CD4-positive, alpha-beta T cell (primary cell): ENCODE measurements at regions not wholly inside any gene's neighbourhood (a gene's known extent, or its start where the extent isn't known, plus 50 kb on each side); places are given as distances from the start of the nearest gene placed in this dataset.

Source experiments
- ATAC-seq: fragments of 200-7000 bp; cut with Tn5 transposase; one replicate; pipeline ENCODE4 v1.10.0; 2022; ENCODE audit warnings: mild to moderate bottlenecking; ENCODE audit not compliant: poor library complexity
- CTCF ChIA-PET: fragments of 350-600 bp; sonication (Branson Sonifier 250); formaldehyde crosslinking; loops from one replicate; lab custom pipeline; 2021; ENCODE audit warnings: antibody characterized with exemption, inconsistent platforms; lab: Charles Lee
- POLR2A ChIA-PET: fragments of 350-600 bp; sonication (Branson Sonifier 250); formaldehyde crosslinking; loops from one replicate; lab custom pipeline; 2021; ENCODE audit warnings: antibody characterized with exemption, inconsistent platforms; lab: Charles Lee
- DNase-seq, 14 experiments: peaks; one replicate each; pipeline ENCODE4 v3.0.0-alpha.2; 2013 to 2020; ENCODE audit warnings: mixed read lengths in 2 of 14
- H3K27ac ChIP-seq, 2 donors: one replicate each; pipeline versions ENCODE4 v1.5.1 to v1.7.0; 2013; ENCODE audit warnings: low read length in 2 of 2, low read depth in 1 of 2, mild to moderate bottlenecking in 1 of 2
- H3K27me3 ChIP-seq, 2 experiments: 1 replicate in 1 of 2; 2 replicates in 1 of 2; pipeline versions ENCODE4 v1.6.1 to v1.7.0; 2013; ENCODE audit warnings: low read length in 2 of 2, control low read depth in 1 of 2, mild to moderate bottlenecking in 1 of 2, moderate library complexity in 1 of 2; ENCODE audit not compliant: insufficient read depth in 2 of 2, control insufficient read depth in 1 of 2
- H3K36me3 ChIP-seq: one replicate; pipeline ENCODE4 v1.6.1; 2013; ENCODE audit warnings: low read length, control low read depth; ENCODE audit not compliant: insufficient read depth
- H3K4me1 ChIP-seq: one replicate; pipeline ENCODE4 v1.6.1; 2013; ENCODE audit warnings: low read length, control low read depth; ENCODE audit not compliant: insufficient read depth
- H3K4me3 ChIP-seq: one replicate; pipeline ENCODE4 v1.5.1; 2013; ENCODE audit warnings: mild to moderate bottlenecking, low read length, moderate library complexity
- H3K9me3 ChIP-seq, 2 experiments: 1 replicate in 1 of 2; 2 replicates in 1 of 2; pipeline versions ENCODE4 v1.6.1 to v1.7.0; 2013; ENCODE audit warnings: low read length in 2 of 2, mild to moderate bottlenecking in 2 of 2, control low read depth in 1 of 2, moderate library complexity in 1 of 2; ENCODE audit not compliant: control insufficient read depth in 1 of 2, insufficient read depth in 1 of 2
- H3K27ac Mint-ChIP-seq: one replicate; pipeline ENCODE4 v1.8.0; 2020; ENCODE audit warnings: mixed read lengths
- H3K27me3 Mint-ChIP-seq: one replicate; pipeline ENCODE4 v1.8.0; 2021; ENCODE audit warnings: mixed read lengths
- H3K36me3 Mint-ChIP-seq: one replicate; pipeline ENCODE4 v1.8.0; 2021; ENCODE audit warnings: low read depth, mixed read lengths
- H3K4me1 Mint-ChIP-seq: one replicate; pipeline ENCODE4 v1.8.0; 2021; ENCODE audit warnings: low read depth, mixed read lengths
- H3K4me3 Mint-ChIP-seq: one replicate; pipeline ENCODE4 v1.8.0; 2020; ENCODE audit warnings: mild to moderate bottlenecking, mixed read lengths
- H3K9me3 Mint-ChIP-seq: one replicate; pipeline ENCODE4 v1.8.0; 2020; ENCODE audit warnings: mixed read lengths
- CTCF ChIP-seq: fragments of 200-600 bp; IDR thresholded peaks from one replicate; pipeline ENCODE4 v1.8.0; 2022; ENCODE audit warnings: antibody characterized with exemption, mild to moderate bottlenecking
- intact Hi-C, 2 experiments: fragments of 100-400 bp; cut with DNase I in 1 of 2; cut with micrococcal nuclease in 1 of 2; formaldehyde crosslinking; loops; one replicate each; pipeline versions ENCODE4 v1.15.1 to v1.9.0; 2023 to 2025; cut with DNase I, micrococcal nuclease

- Mint-ChIP-seq H3K9me3 (peaks cover 2% of the 10 kb centered on the region), H3K4me3 (no peak overlapping the region), H3K27me3 (no peaks in the 10 kb centered on the region), H3K36me3 (no peaks in the 10 kb centered on the region), H3K4me1 (no peaks in the 10 kb centered on the region), H3K27ac (no peak overlapping the region)
- Histone ChIP-seq H3K4me3 (no peak overlapping the region), H3K9me3 (no peaks in the 10 kb centered on the region), H3K36me3 (no peaks in the 10 kb centered on the region), H3K27ac (no peak overlapping the region), H3K27me3 (no peaks in the 10 kb centered on the region), H3K4me1 (no peaks in the 10 kb centered on the region)
- no peak for TF ChIP-seq CTCF
- DNase-seq = no peak
- POLR2A ChIA-PET = no interaction called here
- intact Hi-C loops = no loop called here
- CTCF ChIA-PET = no interaction called here
- no peak for ATAC-seq
Observed at GRCh38 chr2:7812231-7812995, 869.4 kb upstream of the ID2 start.

- no peaks in the 10 kb centered on the region for H3K4me1 Mint-ChIP-seq
- no peak overlapping the region for H3K4me3 ChIP-seq
- peaks cover 2% of the 10 kb centered on the region for H3K9me3 Mint-ChIP-seq
- ChIA-PET POLR2A (no interaction called here), CTCF (no interaction called here)
- H3K27ac Mint-ChIP-seq = no peak overlapping the region
- H3K36me3 ChIP-seq = no peaks in the 10 kb centered on the region
- H3K36me3 Mint-ChIP-seq = no peaks in the 10 kb centered on the region
- no peaks in the 10 kb centered on the region for H3K27me3 Mint-ChIP-seq
- no peaks in the 10 kb centered on the region for H3K27me3 ChIP-seq
- DNase-seq = no peak
- no peak for TF ChIP-seq CTCF
- ATAC-seq = no peak
- no peaks in the 10 kb centered on the region for H3K4me1 ChIP-seq
- no peak overlapping the region for H3K4me3 Mint-ChIP-seq
- H3K9me3 ChIP-seq = no peaks in the 10 kb centered on the region
- intact Hi-C loops = no loop called here
- H3K27ac ChIP-seq = no peak overlapping the region
Observed at GRCh38 chr2:7813541-7814292, 868.1 kb upstream of the ID2 start.

- DNase-seq (no peak), ATAC-seq (no peak)
- no peak for TF ChIP-seq CTCF
- intact Hi-C loops = no loop called here
- Histone ChIP-seq H3K27me3 (no peaks in the 10 kb centered on the region), H3K4me3 (no peak overlapping the region), H3K9me3 (no peaks in the 10 kb centered on the region), H3K27ac (no peak overlapping the region), H3K4me1 (no peaks in the 10 kb centered on the region), H3K36me3 (no peaks in the 10 kb centered on the region)
- ChIA-PET POLR2A (no interaction called here), CTCF (no interaction called here)
- Mint-ChIP-seq H3K27me3 (no peaks in the 10 kb centered on the region), H3K9me3 (peaks cover 2% of the 10 kb centered on the region), H3K4me1 (no peaks in the 10 kb centered on the region), H3K27ac (no peak overlapping the region), H3K36me3 (no peaks in the 10 kb centered on the region), H3K4me3 (no peak overlapping the region)
Observed at GRCh38 chr2:7815726-7816125, 866.1 kb upstream of the ID2 start.
